ENCODE measurements at regions not wholly inside any gene's neighbourhood (a gene's known extent, or its start where the extent isn't known, plus 50 kb on each side); places are given as distances from the start of the nearest gene placed in this dataset.

- Mint-ChIP-seq H3K27me3 (ENCODE audit: insufficient read depth) (no peaks in the 10 kb centered on the region), H3K9me3 (no peaks in the 10 kb centered on the region), H3K36me3 (ENCODE audit: low read depth) (no peaks in the 10 kb centered on the region), H3K4me1 (ENCODE audit: low read depth) (no peaks in the 10 kb centered on the region), H3K4me3 (no peak overlapping the region), H3K27ac (no peak overlapping the region)
- DNase-seq (ENCODE audit: low spot score) = no peak
- intact Hi-C loops (cut with micrococcal nuclease) = no loop called here
Measured at GRCh38 chr2:150006591-150006990, 419.0 kb upstream of the MMADHC start.

- Mint-ChIP-seq H3K9me3 (no peaks in the 10 kb centered on the region), H3K36me3 (ENCODE audit: low read depth) (no peaks in the 10 kb centered on the region), H3K27me3 (ENCODE audit: insufficient read depth) (no peaks in the 10 kb centered on the region), H3K4me3 (no peak overlapping the region), H3K4me1 (ENCODE audit: low read depth) (no peaks in the 10 kb centered on the region), H3K27ac (no peak overlapping the region)
- intact Hi-C loops (cut with micrococcal nuclease) = no loop called here
- no peak for DNase-seq (ENCODE audit: low spot score)
Measured at GRCh38 chr2:150003544-150003943, 416.0 kb upstream of the MMADHC start.

GRCh38 chr2:150001788-150002187, 414.2 kb upstream of the MMADHC start:
- Mint-ChIP-seq H3K4me3 (no peak overlapping the region), H3K36me3 (ENCODE audit: low read depth) (no peaks in the 10 kb centered on the region), H3K9me3 (no peaks in the 10 kb centered on the region), H3K27me3 (ENCODE audit: insufficient read depth) (no peaks in the 10 kb centered on the region), H3K4me1 (ENCODE audit: low read depth) (no peaks in the 10 kb centered on the region), H3K27ac (no peak overlapping the region)
- DNase-seq (ENCODE audit: low spot score) = no peak
- intact Hi-C loops (cut with micrococcal nuclease) = no loop called here

GRCh38 chr2:149996901-149997300, 409.3 kb upstream of the MMADHC start:
- Mint-ChIP-seq H3K9me3 (no peaks in the 10 kb centered on the region), H3K36me3 (ENCODE audit: low read depth) (no peaks in the 10 kb centered on the region), H3K4me3 (no peak overlapping the region), H3K4me1 (ENCODE audit: low read depth) (no peaks in the 10 kb centered on the region), H3K27ac (no peak overlapping the region), H3K27me3 (ENCODE audit: insufficient read depth) (no peaks in the 10 kb centered on the region)
- intact Hi-C loops (cut with micrococcal nuclease) = no loop called here
- DNase-seq (ENCODE audit: low spot score) = no peak

GRCh38 chr2:149994057-149994728, 406.6 kb upstream of the MMADHC start:
- H3K36me3 Mint-ChIP-seq (ENCODE audit: low read depth) = no peaks in the 10 kb centered on the region
- intact Hi-C loops (cut with micrococcal nuclease) = no loop called here
- no peaks in the 10 kb centered on the region for H3K9me3 Mint-ChIP-seq
- no peaks in the 10 kb centered on the region for H3K27me3 Mint-ChIP-seq (ENCODE audit: insufficient read depth)
- H3K27ac Mint-ChIP-seq = no peak overlapping the region
- H3K4me1 Mint-ChIP-seq (ENCODE audit: low read depth) = no peaks in the 10 kb centered on the region
- no peak overlapping the region for H3K4me3 Mint-ChIP-seq
- DNase-seq (ENCODE audit: low spot score) = no peak

GRCh38 chr2:149993316-149993715, 405.7 kb upstream of the MMADHC start:
- H3K4me1 Mint-ChIP-seq (ENCODE audit: low read depth) = no peaks in the 10 kb centered on the region
- no peak for DNase-seq (ENCODE audit: low spot score)
- H3K27ac Mint-ChIP-seq = no peak overlapping the region
- no peaks in the 10 kb centered on the region for H3K9me3 Mint-ChIP-seq
- H3K27me3 Mint-ChIP-seq (ENCODE audit: insufficient read depth) = no peaks in the 10 kb centered on the region
- H3K4me3 Mint-ChIP-seq = no peak overlapping the region
- intact Hi-C loops (cut with micrococcal nuclease) = no loop called here
- no peaks in the 10 kb centered on the region for H3K36me3 Mint-ChIP-seq (ENCODE audit: low read depth)

- Mint-ChIP-seq H3K9me3 (no peaks in the 10 kb centered on the region), H3K4me1 (ENCODE audit: low read depth) (no peaks in the 10 kb centered on the region), H3K4me3 (no peak overlapping the region), H3K27me3 (ENCODE audit: insufficient read depth) (no peaks in the 10 kb centered on the region), H3K36me3 (ENCODE audit: low read depth) (no peaks in the 10 kb centered on the region), H3K27ac (no peak overlapping the region)
- intact Hi-C loops (cut with micrococcal nuclease) = no loop called here
- no peak for DNase-seq (ENCODE audit: low spot score)
Measured at GRCh38 chr2:149991576-149991975, 404.0 kb upstream of the MMADHC start.

GRCh38 chr2:149990965-149991364, 403.4 kb upstream of the MMADHC start:
- Mint-ChIP-seq H3K36me3 (ENCODE audit: low read depth) (no peaks in the 10 kb centered on the region), H3K4me3 (no peak overlapping the region), H3K27ac (no peak overlapping the region), H3K9me3 (no peaks in the 10 kb centered on the region), H3K4me1 (ENCODE audit: low read depth) (no peaks in the 10 kb centered on the region), H3K27me3 (ENCODE audit: insufficient read depth) (no peaks in the 10 kb centered on the region)
- intact Hi-C loops (cut with micrococcal nuclease) = no loop called here
- no peak for DNase-seq (ENCODE audit: low spot score)

- H3K27me3 Mint-ChIP-seq (ENCODE audit: insufficient read depth) = no peaks in the 10 kb centered on the region
- no peaks in the 10 kb centered on the region for H3K9me3 Mint-ChIP-seq
- no peaks in the 10 kb centered on the region for H3K36me3 Mint-ChIP-seq (ENCODE audit: low read depth)
- H3K4me1 Mint-ChIP-seq (ENCODE audit: low read depth) = no peaks in the 10 kb centered on the region
- DNase-seq (ENCODE audit: low spot score) = no peak
- intact Hi-C loops (cut with micrococcal nuclease) = no loop called here
- H3K27ac Mint-ChIP-seq = no peak overlapping the region
- no peak overlapping the region for H3K4me3 Mint-ChIP-seq
Measured at GRCh38 chr2:149989447-149990063, 402.0 kb upstream of the MMADHC start.

- H3K36me3 Mint-ChIP-seq (ENCODE audit: low read depth) = no peaks in the 10 kb centered on the region
- no peak overlapping the region for H3K27ac Mint-ChIP-seq
- intact Hi-C loops (cut with micrococcal nuclease) = no loop called here
- no peaks in the 10 kb centered on the region for H3K27me3 Mint-ChIP-seq (ENCODE audit: insufficient read depth)
- no peak for DNase-seq (ENCODE audit: low spot score)
- H3K4me1 Mint-ChIP-seq (ENCODE audit: low read depth) = no peaks in the 10 kb centered on the region
- no peaks in the 10 kb centered on the region for H3K9me3 Mint-ChIP-seq
- no peak overlapping the region for H3K4me3 Mint-ChIP-seq
Measured at GRCh38 chr2:149988361-149988760, 400.8 kb upstream of the MMADHC start.

GRCh38 chr2:149986861-149987260, 399.3 kb upstream of the MMADHC start:
- Mint-ChIP-seq H3K9me3 (no peaks in the 10 kb centered on the region), H3K27me3 (ENCODE audit: insufficient read depth) (no peaks in the 10 kb centered on the region), H3K4me1 (ENCODE audit: low read depth) (no peaks in the 10 kb centered on the region), H3K4me3 (no peak overlapping the region), H3K27ac (no peak overlapping the region), H3K36me3 (ENCODE audit: low read depth) (no peaks in the 10 kb centered on the region)
- no peak for DNase-seq (ENCODE audit: low spot score)
- intact Hi-C loops (cut with micrococcal nuclease) = no loop called here

GRCh38 chr2:149984311-149984710, 396.7 kb upstream of the MMADHC start:
- Mint-ChIP-seq H3K9me3 (no peaks in the 10 kb centered on the region), H3K4me3 (no peak overlapping the region), H3K27me3 (ENCODE audit: insufficient read depth) (no peaks in the 10 kb centered on the region), H3K36me3 (ENCODE audit: low read depth) (no peaks in the 10 kb centered on the region), H3K4me1 (ENCODE audit: low read depth) (no peaks in the 10 kb centered on the region), H3K27ac (no peak overlapping the region)
- intact Hi-C loops (cut with micrococcal nuclease) = no loop called here
- DNase-seq (ENCODE audit: low spot score) = no peak

GRCh38 chr2:149972066-149972465, 384.5 kb upstream of the MMADHC start:
- intact Hi-C loops (cut with micrococcal nuclease) = no loop called here
- Mint-ChIP-seq H3K27ac (no peak overlapping the region), H3K27me3 (ENCODE audit: insufficient read depth) (no peaks in the 10 kb centered on the region), H3K36me3 (ENCODE audit: low read depth) (no peaks in the 10 kb centered on the region), H3K4me3 (no peak overlapping the region), H3K9me3 (peaks cover 12% of the 10 kb centered on the region), H3K4me1 (ENCODE audit: low read depth) (no peaks in the 10 kb centered on the region)
- no peak for DNase-seq (ENCODE audit: low spot score)

Measured in activated T-helper 1 cell treated with anti-CD3 and anti-CD28 coated beads, Interleukin-12 subunit alpha, Interleukin-12 subunit beta, Interleukin-2, Interleukin-4 antibody, amounts not matched to agents 30 ng/mL and 10 ng/mL and 1 ng/mL, durations not matched to agents 14 hours and 24 hours and 36 hours (primary cell).